D721Med (cell line): ENCODE measurements at regions not wholly inside any gene's neighbourhood (a gene's known extent, or its start where the extent isn't known, plus 50 kb on each side); places are given as distances from the start of the nearest gene placed in this dataset.

Source experiments
- DNase-seq: peaks from one replicate; pipeline ENCODE4 v3.0.0; 2011; ENCODE audit warnings: low spot score; ENCODE audit not compliant: insufficient read length
- FAIRE-seq: peaks from 2 replicates; lab custom pipeline; 2011; peaks lifted over from hg19 to GRCh38; lab: Jason Lieb, UNC
- CTCF ChIP-seq: IDR thresholded peaks from 2 replicates; pipeline ENCODE4 v1.5.1; 2012; ENCODE audit warnings: mild to moderate bottlenecking, control low read depth; ENCODE audit not compliant: insufficient read depth; ENCODE audit errors: missing control alignments

- DNase-seq = no peak
- no peak for FAIRE-seq
- TF ChIP-seq CTCF = no peak
Measured at GRCh38 chr16:61313931-61314330, 722.3 kb downstream of the CDH8 start.

GRCh38 chr16:61309386-61309785 is 726.9 kb downstream of the CDH8 start:
- FAIRE-seq (no peak), DNase-seq (no peak)
- TF ChIP-seq CTCF = no peak

GRCh38 chr16:61306204-61306603 is 730.0 kb downstream of the CDH8 start:
- FAIRE-seq = no peak
- TF ChIP-seq CTCF = no peak
- DNase-seq = no peak

DNA sequence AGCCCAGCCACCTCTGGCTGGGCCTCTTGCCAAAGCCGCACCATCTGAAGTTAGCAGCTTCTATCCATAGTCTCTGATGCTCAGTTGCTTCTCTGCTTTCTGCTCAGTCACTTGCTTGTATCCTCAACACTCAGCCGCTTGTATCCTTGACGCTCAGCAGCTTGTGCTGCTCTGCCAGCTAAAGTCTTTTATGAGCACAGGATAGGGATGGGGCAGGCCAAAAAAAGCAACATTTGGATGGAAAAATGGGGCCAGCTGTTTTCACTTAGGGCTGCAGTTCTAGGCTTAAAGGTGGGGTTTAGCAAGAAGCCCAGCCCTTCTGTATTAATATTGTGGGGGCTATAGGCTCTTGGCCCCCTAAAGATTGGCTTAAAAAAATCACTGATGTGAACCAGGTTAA is 739.4 kb downstream of the CDH8 start:
- TF ChIP-seq CTCF = no peak
- no peak for DNase-seq
- no peak for FAIRE-seq

- FAIRE-seq = no peak
- no peak for TF ChIP-seq CTCF
- DNase-seq = no peak
Measured at GRCh38 chr16:61296305-61296704, 739.9 kb downstream of the CDH8 start.

DNA sequence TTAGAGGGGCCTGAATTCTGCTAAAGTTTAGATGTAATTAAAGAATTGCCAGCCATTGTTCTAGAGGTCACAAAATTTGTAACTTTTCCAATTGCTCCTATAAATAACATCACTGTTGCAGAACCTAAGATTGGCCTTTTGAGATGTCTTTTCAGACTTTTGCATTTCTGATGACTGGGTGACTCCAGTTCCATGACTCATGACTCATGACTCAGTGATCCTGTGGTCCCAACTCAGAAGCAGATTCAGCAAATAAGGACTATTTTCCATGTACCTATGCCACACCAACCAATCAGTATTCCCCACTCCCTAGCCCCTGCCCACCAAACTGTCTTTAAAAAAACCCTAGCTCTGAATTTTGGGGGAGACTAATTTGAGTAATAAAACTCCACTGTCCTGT is 740.9 kb downstream of the CDH8 start:
- no peak for TF ChIP-seq CTCF
- FAIRE-seq = no peak

DNA sequence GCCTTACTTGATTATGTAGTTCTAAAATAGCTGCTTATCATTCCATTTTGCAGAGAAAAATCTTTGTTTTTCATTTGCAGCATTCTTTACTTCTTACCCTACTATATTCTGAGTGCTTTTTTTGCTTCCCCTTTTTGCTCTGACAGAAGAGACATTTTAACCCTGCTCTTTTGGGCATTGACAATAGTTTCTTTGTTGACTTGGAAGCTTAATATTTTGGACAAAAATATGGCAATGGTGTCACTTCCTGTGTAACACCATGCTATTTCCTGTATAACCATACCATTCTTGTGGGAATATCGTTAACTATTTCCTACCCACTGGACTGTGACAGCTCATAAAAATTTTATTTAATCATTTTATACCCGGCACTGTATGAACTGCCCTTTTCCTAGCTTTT is 747.1 kb downstream of the CDH8 start:
- no peak for FAIRE-seq
- DNase-seq = no peak
- TF ChIP-seq CTCF = no peak

More for the DNA sequence above, 740.9 kb downstream of the CDH8 start:
- no peak for DNase-seq
